ENCODE measurements at regions not wholly inside any gene's neighbourhood (a gene's known extent, or its start where the extent isn't known, plus 50 kb on each side); places are given as distances from the start of the nearest gene placed in this dataset.

- H3K4me1 ChIP-seq (ENCODE audit: control insufficient read depth in 1 of 2, insufficient read depth in 2 of 2, low read length in 2 of 2) = no peaks in the 10 kb centered on the region
- no peak overlapping the region for H3K27ac Mint-ChIP-seq
Observed at GRCh38 chr7:145915679-145916078, 200.9 kb upstream of the CNTNAP2 start.

GRCh38 chr7:145909991-145910513 lies 206.5 kb upstream of the CNTNAP2 start:
- DNase-seq = no peak
- H3K4me3 ChIP-seq (replicated peaks in 1 of 3; ENCODE audit: low read depth in 2 of 3, low read length in 3 of 3) = no peak overlapping the region
- no peak overlapping the region for H3K9ac ChIP-seq (ENCODE audit: insufficient read depth, low read length, poor library complexity, severe bottlenecking)
- intact Hi-C loops (cut with micrococcal nuclease) = no loop called here
- H3K27ac ChIP-seq (ENCODE audit: low read depth in 1 of 2, low read length in 2 of 2) = no peak overlapping the region
- TF ChIP-seq CTCF (IDR thresholded peaks at IDR 0.05) = no peak
- no peaks in the 10 kb centered on the region for H3K9me3 ChIP-seq (replicated peaks in 1 of 2; ENCODE audit: control insufficient read depth in 1 of 2, insufficient read depth in 1 of 2, low read length in 2 of 2)
- H3K4me1 Mint-ChIP-seq = no peaks in the 10 kb centered on the region
- no peaks in the 10 kb centered on the region for H3K79me2 ChIP-seq (ENCODE audit: insufficient read depth, low read length)
- no peak overlapping the region for H3K4me3 Mint-ChIP-seq
- H3K4me2 ChIP-seq (replicated peaks; ENCODE audit: extremely low read depth, low read length, poor library complexity, severe bottlenecking) = no peak overlapping the region
- H3K4me1 ChIP-seq (ENCODE audit: control insufficient read depth in 1 of 2, insufficient read depth in 2 of 2, low read length in 2 of 2) = no peaks in the 10 kb centered on the region
- H2AFZ ChIP-seq (ENCODE audit: insufficient read depth, low read depth, low read length, poor library complexity, severe bottlenecking) = no peak overlapping the region
- peaks cover 0 to 7% (median 2%) of the 10 kb centered on the region in 7 donors for H3K9me3 Mint-ChIP-seq
- no peaks in the 10 kb centered on the region for H4K20me1 ChIP-seq (ENCODE audit: insufficient read depth, low read length)
- no peaks in the 10 kb centered on the region for H3K27me3 ChIP-seq (ENCODE audit: control insufficient read depth in 2 of 2, insufficient read depth in 2 of 2, low read length in 2 of 2)
- H3K27ac Mint-ChIP-seq = no peak overlapping the region
- WGBS (ENCODE audit: insufficient coverage) = 13% methylated on average over 1 of the region's 3 CpGs
- H3K36me3 ChIP-seq (replicated peaks in 1 of 2; ENCODE audit: control insufficient read depth in 1 of 2, insufficient read depth in 2 of 2, low read length in 2 of 2) = no peaks in the 10 kb centered on the region
- no peaks in the 10 kb centered on the region for H3K36me3 Mint-ChIP-seq
- peaks cover 0 to 5% (median 2%) of the 10 kb centered on the region in 3 donors for H3K27me3 Mint-ChIP-seq (ENCODE audit: low read depth in 3 of 3)

More at GRCh38 chr7:145915679-145916078, 200.9 kb upstream of the CNTNAP2 start:
- Histone ChIP-seq H3K4me2 (replicated peaks; ENCODE audit: extremely low read depth, low read length, poor library complexity, severe bottlenecking) (no peak overlapping the region), H3K27ac (ENCODE audit: low read depth in 1 of 2, low read length in 2 of 2) (no peak overlapping the region), H3K79me2 (ENCODE audit: insufficient read depth, low read length) (no peaks in the 10 kb centered on the region), H3K4me3 (replicated peaks in 1 of 3; ENCODE audit: low read depth in 2 of 3, low read length in 3 of 3) (no peak overlapping the region), H4K20me1 (ENCODE audit: insufficient read depth, low read length) (no peaks in the 10 kb centered on the region), H3K27me3 (ENCODE audit: control insufficient read depth in 2 of 2, insufficient read depth in 2 of 2, low read length in 2 of 2) (no peaks in the 10 kb centered on the region), H3K9ac (ENCODE audit: insufficient read depth, low read length, poor library complexity, severe bottlenecking) (no peak overlapping the region), H3K36me3 (replicated peaks in 1 of 2; ENCODE audit: control insufficient read depth in 1 of 2, insufficient read depth in 2 of 2, low read length in 2 of 2) (no peaks in the 10 kb centered on the region), H2AFZ (ENCODE audit: insufficient read depth, low read depth, low read length, poor library complexity, severe bottlenecking) (no peak overlapping the region), H3K9me3 (replicated peaks in 1 of 2; ENCODE audit: control insufficient read depth in 1 of 2, insufficient read depth in 1 of 2, low read length in 2 of 2) (peaks cover 14 to 23% of the 10 kb centered on the region in 2 donors)
- Mint-ChIP-seq H3K27me3 (ENCODE audit: low read depth in 3 of 3) (peaks cover 0 to 9% (median 0%) of the 10 kb centered on the region in 3 donors), H3K36me3 (no peaks in the 10 kb centered on the region), H3K9me3 (peaks cover 3 to 15% (median 7%) of the 10 kb centered on the region in 7 donors), H3K4me1 (no peaks in the 10 kb centered on the region), H3K4me3 (no peak overlapping the region)
- no peak for TF ChIP-seq CTCF (IDR thresholded peaks at IDR 0.05)
- DNase-seq = no peak
- intact Hi-C loops (cut with micrococcal nuclease) = no loop called here
- 80% methylated on average over 1 of the region's 2 CpGs for WGBS (ENCODE audit: insufficient coverage)
